ENCODE measurements at regions not wholly inside any gene's neighbourhood (a gene's known extent, or its start where the extent isn't known, plus 50 kb on each side); places are given as distances from the start of the nearest gene placed in this dataset.

- TF ChIP-seq ZNF407 (CRISPR knock-in tag; IDR thresholded peaks at IDR 0.05; ENCODE audit: not compliant biosample characterization), result no peak
- TF ChIP-seq ZFP1 (CRISPR knock-in tag; IDR thresholded peaks at IDR 0.05), result no peak
- no peak for TF ChIP-seq TCF7 (IDR thresholded peaks at IDR 0.05; ENCODE audit: low read depth)
- no peak for TF ChIP-seq CTCF (CRISPR knock-in tag; IDR thresholded peaks at IDR 0.05)
- no peak for TF ChIP-seq FOXP1 (IDR thresholded peaks at IDR 0.05)
- no peak for TF ChIP-seq FOXP1 (CRISPR knock-in tag; IDR thresholded peaks at IDR 0.05)
- TF ChIP-seq CAMTA2 (CRISPR knock-in tag; IDR thresholded peaks at IDR 0.05; ENCODE audit: borderline replicate concordance), result no peak
- no peak for TF ChIP-seq CHD2 (IDR thresholded peaks at IDR 0.05; ENCODE audit: low read depth, low read length)
- TF ChIP-seq U2AF2 (IDR thresholded peaks at IDR 0.05; ENCODE audit: low read depth, low read length), result no peak
- TF ChIP-seq FOXP4 (CRISPR knock-in tag; IDR thresholded peaks at IDR 0.05), result no peak
- no peak for TF ChIP-seq ZNF281 (CRISPR knock-in tag; IDR thresholded peaks at IDR 0.05; ENCODE audit: borderline replicate concordance)
- TF ChIP-seq HOXA9 (CRISPR knock-in tag; IDR thresholded peaks at IDR 0.05; ENCODE audit: borderline replicate concordance), result no peak
- no peak for TF ChIP-seq IRF1 (CRISPR knock-in tag; IDR thresholded peaks at IDR 0.05; ENCODE audit: low read depth)
- no peak for TF ChIP-seq ZBTB7A (CRISPR knock-in tag; IDR thresholded peaks at IDR 0.05)
- no peak for TF ChIP-seq ZNF282 (IDR thresholded peaks at IDR 0.05; ENCODE audit: partially characterized antibody)
These were observed 1154.8 kb upstream of the CDH18 start for GRCh38 chr5:21142791-21143190.
